IPS DF 4.7 (cell line): ENCODE measurements at regions not wholly inside any gene's neighbourhood (a gene's known extent, or its start where the extent isn't known, plus 50 kb on each side); places are given as distances from the start of the nearest gene placed in this dataset.
"Not testable (repeated sequence)": the region's sequence is repeated elsewhere in the genome, so short reads cannot be mapped to it uniquely, and the experiment has no call there.

Experiments used
- DNase-seq: peaks from one replicate; pipeline ENCODE4 v3.0.0-alpha.2; 2013; ENCODE audit warnings: low spot score; ENCODE audit errors: extremely low read depth

GRCh38 chr13:62171697-62172096, 756.0 kb upstream of the PCDH20 start:
- DNase-seq: no peak

GRCh38 chr13:62168891-62169290, 753.2 kb upstream of the PCDH20 start:
- DNase-seq: no peak

- no peak for DNase-seq
These were observed 752.1 kb upstream of the PCDH20 start for GRCh38 chr13:62167650-62168172.

GRCh38 chr13:62162860-62163259, 747.2 kb upstream of the PCDH20 start:
- DNase-seq: no peak

- DNase-seq: no peak
These were observed 742.9 kb upstream of the PCDH20 start for GRCh38 chr13:62158520-62158919.

GRCh38 chr13:62151724-62152123, 736.1 kb upstream of the PCDH20 start:
- DNase-seq: not testable (repeated sequence)

- DNase-seq: no peak
These were observed 726.4 kb upstream of the PCDH20 start for GRCh38 chr13:62142048-62142447.

- DNase-seq: no peak
These were observed 723.9 kb upstream of the PCDH20 start for GRCh38 chr13:62139597-62139996.

- DNase-seq: no peak
These were observed 722.2 kb upstream of the PCDH20 start for GRCh38 chr13:62137629-62138405.

GRCh38 chr13:62131604-62132003, 716.0 kb upstream of the PCDH20 start:
- no peak for DNase-seq

GRCh38 chr13:62130062-62130970, 714.7 kb upstream of the PCDH20 start:
- DNase-seq: no peak

GRCh38 chr13:62129000-62129551, 713.4 kb upstream of the PCDH20 start:
- DNase-seq: no peak

- DNase-seq: no peak
These were observed 710.8 kb upstream of the PCDH20 start for GRCh38 chr13:62126400-62126799.

- DNase-seq: no peak
These were observed 709.8 kb upstream of the PCDH20 start for GRCh38 chr13:62125451-62125850.

GRCh38 chr13:62123409-62123808, 707.8 kb upstream of the PCDH20 start:
- DNase-seq: no peak

- DNase-seq: no peak
These were observed 706.8 kb upstream of the PCDH20 start for GRCh38 chr13:62122434-62122833.

- no peak for DNase-seq
These were observed 704.4 kb upstream of the PCDH20 start for GRCh38 chr13:62119739-62120700.

- no peak for DNase-seq
These were observed 700.2 kb upstream of the PCDH20 start for GRCh38 chr13:62115831-62116230.

GRCh38 chr13:62113179-62113578, 697.5 kb upstream of the PCDH20 start:
- no peak for DNase-seq

- DNase-seq: no peak
These were observed 694.4 kb upstream of the PCDH20 start for GRCh38 chr13:62110079-62110478.

- not testable (repeated sequence) for DNase-seq
These were observed 688.5 kb upstream of the PCDH20 start for GRCh38 chr13:62104136-62104535.
